GM18511 (cell line): ENCODE measurements at regions not wholly inside any gene's neighbourhood (a gene's known extent, or its start where the extent isn't known, plus 50 kb on each side); places are given as distances from the start of the nearest gene placed in this dataset.

Experiments used
- ATAC-seq: cut with Tn5 transposase; IDR thresholded peaks from one replicate; pipeline ENCODE4 v1.9.1; 2021; ENCODE audit warnings: mild to moderate bottlenecking, moderate library complexity; ENCODE audit not compliant: unreplicated experiment

DNA sequence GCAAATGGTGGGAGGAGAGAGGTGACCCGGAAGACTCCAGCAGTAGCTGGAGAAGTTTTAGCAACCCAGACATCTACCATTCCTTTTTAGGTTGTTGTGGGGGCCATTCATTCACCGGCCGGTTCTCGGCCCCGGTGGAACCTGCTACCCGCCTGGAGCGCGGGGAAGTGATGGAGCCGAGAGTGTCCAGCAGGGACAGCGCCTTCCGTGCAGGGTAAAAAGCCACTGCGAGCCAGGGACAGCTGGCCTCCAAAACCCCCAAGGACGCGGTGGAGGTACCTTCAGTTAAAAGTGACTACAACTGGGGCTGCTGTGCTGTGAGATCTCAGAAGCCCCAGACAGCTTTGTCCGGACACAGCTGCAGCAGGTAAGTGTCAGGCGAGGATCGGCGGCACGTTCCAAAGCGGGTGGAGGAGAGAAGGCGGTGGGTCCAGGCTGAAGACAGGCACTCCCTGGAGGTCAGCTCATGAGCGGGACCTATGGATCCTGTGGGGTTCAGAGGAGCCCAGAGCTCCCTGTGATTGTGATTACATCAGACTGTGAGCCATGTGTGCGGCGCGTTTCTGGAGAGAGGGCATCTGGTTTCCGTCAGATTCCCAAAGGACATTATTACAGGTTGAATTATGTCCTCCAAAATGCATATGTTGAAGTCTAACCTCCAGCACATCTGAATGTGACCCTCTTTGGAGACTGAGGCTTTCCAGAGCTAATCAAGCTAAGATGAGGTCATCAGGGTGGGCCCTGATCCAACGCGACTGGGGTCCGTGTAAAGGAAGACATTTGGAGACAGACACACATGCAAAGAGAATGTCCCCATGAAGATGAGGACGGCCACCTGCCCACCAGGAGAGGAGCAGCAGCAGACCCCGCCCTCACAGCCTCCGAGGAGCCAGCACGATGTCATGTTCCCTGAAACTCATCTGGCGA lies 276.3 kb downstream of the EIPR1 start:
- ATAC-seq, result no peak

DNA sequence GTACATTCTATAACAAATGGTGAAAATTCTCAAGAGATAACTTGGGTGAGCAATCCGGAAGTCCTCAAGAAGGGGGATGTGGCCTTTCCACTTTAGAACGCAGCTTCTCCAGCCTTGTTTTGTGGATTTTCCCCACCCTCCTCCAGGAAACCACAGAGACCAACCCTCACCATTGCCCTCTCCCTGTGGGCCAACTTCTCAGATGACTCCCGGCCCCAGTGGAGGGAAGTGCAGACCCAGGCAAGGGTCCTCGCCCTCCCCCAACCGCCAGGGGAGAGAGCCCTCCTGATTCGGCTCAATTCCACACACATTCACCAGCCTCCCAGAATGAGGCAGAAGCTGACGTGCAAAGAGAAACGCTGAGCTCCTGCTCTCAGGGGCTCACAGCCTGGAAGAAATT lies 277.2 kb downstream of the EIPR1 start:
- no peak for ATAC-seq

- ATAC-seq, result no peak
Observed at GRCh38 chr2:3099860-3100234, 277.8 kb downstream of the EIPR1 start.

- no peak for ATAC-seq
Observed at GRCh38 chr2:3099145-3099859, 278.3 kb downstream of the EIPR1 start.

DNA sequence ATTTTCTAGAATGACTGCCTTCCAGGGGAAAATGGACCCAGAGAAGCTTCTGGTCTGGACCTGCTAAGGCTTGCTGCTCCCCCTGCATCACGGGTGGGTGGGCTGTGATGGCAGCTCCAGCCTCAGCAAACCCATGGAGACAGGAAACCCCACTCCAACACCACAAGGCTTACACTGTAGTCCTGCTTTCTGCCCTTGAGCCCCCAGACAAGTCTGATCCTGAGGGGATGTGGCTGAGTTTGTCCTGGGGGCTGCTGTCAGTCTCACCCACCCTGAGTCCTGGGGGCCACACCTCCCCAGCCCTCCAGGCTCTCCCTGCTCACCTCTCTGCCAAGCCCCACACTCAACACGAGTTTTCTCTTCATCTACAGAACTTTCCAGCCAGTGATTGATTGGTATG lies 279.4 kb downstream of the EIPR1 start:
- ATAC-seq, result no peak

DNA sequence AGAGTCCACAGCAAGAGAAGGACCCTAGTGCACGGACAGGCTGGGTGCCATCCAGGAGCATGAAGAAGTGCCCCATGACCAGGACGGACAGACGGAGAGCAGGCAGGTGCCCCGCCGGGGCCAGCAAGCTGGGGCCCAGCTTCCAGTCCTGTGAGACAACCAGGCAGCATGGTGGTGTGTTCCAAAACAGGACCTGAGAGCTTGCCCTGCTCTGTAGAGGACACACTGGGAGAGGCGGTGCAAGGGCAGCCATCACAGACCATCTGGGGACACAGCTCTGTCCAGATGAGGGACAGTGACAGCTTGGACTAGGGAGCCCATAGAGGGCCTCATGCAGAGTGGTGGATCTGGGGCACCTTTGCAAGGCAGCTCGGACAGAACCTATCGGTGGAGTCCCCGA lies 279.8 kb downstream of the EIPR1 start:
- ATAC-seq, result no peak

- no peak for ATAC-seq
Observed at GRCh38 chr2:3094999-3095958, 282.3 kb downstream of the EIPR1 start.

DNA sequence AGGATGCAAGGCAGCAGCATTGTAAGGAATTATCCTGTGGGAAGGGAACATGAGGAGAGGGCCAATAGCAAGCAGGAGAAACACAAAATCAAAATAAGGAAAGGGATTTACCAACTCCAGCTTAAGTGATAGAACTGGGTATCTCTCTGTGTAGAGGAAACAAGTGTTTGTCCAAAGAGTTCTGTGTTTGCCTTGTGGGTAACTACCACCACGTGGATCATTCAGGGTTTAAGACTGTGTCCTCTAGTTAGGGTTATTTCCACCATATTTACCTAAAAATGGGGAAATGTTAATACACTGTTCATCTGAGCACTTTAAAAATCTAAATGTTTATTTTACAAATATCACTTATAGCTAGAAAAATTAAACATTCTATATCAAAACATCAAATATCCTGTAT lies 283.3 kb downstream of the EIPR1 start:
- ATAC-seq, result no peak

DNA sequence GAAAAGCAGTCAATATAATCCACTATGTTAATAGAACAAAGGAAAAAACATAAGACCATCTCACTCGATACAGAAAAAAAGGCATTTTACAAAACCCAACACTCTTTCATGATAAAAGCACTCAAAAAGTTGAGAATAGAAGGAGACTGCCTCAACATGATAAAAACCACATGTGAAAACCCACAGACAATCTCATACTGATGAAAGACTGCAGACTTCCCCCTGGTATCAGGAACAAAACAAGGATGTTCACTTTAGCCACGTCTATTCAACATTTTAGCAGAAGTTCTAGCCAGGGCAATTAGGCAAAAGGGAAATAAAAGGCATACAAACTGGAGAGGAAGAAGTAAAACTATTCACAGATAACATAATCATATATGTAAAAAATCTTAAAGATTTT lies 285.9 kb downstream of the EIPR1 start:
- ATAC-seq, result no peak

DNA sequence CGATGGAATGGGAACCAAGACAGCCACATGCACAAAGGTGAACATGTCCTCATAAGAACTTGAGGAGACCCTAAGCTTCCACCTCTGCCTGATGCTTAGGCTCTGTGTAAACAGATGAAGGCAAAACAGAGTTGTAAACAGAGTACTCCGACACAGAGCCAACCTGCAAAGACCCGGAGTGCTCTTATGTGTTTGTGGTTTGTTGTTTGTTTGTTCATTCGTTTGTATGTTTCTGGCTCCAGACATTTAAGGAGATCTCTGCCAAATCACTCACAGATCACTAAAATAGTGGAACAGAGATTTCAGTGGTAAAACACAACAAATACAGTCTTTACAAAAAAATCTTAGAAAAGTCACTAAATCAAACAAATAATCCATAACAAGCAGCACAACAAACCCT lies 294.9 kb downstream of the EIPR1 start:
- no peak for ATAC-seq

DNA sequence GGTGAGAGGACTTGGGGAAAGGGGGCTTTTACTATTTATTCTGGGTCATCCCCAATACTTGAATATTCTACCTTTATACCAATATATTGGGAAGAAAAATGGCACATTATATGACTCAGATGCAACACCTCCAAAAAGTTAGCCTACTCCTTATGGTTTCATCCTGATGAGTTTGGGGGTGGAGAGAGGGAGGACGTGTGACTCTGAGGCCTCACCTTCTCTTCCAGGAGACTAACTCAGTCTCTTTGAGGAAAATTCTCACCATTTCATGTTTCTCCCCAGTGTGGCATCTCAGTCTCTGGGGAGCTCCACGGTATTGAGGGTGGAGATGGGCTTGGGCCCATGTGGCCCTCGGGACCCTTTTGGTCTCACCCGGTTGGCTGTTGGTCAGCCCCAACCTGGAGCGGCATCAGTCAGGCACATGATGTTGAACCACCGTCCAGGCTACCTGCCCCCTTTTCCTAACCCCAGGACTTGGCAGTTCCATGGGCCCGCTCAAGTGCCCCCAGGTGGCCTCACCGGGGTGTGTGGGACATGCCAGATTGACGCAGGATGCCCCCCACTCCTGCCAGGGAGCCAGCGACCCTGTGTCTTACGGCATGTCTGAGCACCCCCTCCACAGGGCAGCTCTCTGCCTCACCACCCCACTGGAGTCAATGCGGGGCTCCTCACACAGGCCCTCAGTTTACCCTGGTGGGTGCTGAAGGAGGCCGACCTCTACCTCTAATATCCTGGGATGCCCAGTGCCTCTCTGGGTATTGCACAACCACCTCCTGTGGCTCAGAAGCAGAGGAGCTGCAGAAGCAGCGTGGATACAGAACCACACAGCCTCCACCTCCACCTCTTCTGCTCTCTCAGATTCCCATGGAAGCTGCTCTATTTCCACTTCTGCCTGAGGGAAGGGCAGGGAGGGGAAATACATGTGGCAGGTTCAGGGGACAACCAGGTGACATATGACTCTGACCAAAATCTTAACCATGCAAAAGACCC lies 297.4 kb downstream of the EIPR1 start:
- no peak for ATAC-seq

GRCh38 chr2:3079466-3079865 lies 298.2 kb downstream of the EIPR1 start:
- no peak for ATAC-seq

DNA sequence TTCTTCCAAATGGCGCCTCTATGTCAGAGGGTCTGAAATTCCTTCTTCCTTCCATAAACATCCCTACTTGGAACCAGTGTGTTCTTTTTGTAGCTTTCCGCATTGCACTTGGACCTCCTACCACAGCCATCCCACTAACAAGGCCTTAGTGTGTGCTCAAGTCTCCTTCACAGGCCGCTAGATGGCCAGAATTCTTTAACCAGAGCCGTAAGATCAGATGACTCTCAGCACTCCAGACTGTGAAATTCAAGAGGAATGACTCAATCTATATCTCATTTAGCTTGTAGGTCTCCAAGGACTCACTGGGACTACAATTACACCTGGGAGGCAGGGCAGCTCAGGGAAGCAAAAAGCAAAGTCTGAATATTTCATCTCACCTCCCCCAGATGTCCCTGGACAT lies 298.9 kb downstream of the EIPR1 start:
- ATAC-seq, result no peak

DNA sequence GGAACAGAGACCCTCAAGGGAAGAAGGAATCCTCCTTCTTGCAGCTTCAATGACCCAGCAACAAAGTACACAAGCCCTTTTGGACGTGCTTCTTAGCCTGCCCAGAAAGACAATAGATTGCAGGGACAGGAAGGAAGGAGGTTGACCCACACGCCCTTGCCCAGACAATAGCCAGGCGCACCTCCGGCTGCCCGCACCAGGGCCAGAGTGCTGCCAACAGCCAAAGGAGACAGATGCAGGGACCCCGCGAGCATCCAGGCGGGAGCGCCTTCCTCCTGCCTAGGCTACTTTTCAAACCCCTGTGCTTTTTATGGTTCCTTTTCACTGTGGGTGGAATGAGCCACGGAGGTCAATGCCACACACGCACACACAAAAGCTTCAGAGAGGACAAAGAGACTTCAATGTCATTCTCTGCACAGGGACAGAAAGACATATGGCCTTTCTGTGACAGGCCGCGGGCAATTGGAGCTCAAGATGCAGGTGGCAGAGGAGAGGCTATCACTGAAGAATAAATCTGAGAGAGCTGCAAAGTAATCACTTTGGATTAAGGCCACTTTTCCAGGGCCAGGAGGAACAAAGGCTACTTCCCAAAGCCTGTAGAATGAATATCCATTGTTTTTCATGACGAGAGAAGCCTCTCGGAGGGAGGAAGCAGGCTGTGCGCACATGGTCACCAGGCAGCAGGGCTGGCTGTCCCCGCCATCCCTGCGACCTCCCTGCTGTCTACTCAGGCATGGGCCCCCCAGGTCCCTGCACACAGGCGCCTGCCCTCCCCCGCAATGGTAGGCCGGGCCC lies 300.6 kb downstream of the EIPR1 start:
- no peak for ATAC-seq

- ATAC-seq, result no peak
Observed at GRCh38 chr2:3075991-3076340, 301.7 kb downstream of the EIPR1 start.

DNA sequence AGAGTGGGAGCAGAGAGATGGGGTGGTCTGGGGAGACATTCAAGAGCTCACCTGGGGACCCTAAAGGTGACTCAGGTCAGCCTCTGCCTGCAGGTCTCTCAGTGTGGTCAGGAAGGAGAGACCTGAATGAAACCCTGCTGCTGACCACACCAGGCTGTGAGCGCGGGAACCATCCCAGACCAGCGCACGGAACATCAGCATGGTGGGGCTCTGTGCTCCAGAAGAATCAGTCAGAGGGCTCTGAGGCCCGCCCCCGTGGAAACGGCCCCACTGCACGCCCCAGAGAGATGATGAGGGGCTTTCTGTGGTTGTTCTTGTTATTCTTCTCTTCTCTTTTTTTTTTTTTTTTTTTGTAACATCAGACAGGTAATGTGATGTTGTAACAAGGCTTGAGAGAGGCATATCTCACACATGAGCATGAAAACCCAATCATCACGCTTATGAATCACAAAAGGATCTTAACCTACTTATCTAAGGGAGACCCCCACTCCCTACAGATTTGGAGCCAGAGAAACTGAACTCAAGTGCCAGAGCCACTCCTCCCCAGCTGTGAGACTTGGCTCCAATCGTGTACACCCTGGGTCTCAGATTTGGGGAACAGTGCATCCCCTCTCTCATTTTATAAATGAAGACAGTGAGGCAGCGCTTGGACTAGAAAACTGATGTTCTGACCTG lies 302.2 kb downstream of the EIPR1 start:
- ATAC-seq, result no peak

GRCh38 chr2:3073704-3074103 lies 303.9 kb downstream of the EIPR1 start:
- ATAC-seq, result no peak

DNA sequence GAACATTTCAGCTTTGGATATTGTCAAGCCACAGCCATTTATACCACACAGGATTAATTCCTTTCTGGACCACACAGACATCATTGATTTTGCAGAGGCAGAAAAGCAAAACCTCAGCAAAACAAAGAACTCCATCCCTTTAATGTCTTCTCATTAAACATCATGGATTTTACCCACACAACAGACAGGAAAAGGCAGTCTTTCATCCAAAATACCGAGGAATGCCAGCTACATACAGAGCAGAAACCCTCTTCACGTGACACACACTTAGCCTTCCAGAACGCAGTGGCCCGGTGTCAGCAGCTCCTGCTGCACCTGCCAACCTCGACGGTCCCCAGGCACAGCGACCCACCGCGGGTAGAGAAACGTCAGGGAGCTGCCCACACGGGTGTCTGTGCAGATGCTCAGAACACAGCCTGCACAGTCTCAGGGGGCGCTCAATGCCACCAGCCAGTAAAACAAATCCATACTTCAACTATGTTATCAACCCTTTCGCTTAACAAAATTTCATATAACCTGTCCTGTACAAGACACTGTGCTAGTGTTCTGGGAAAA lies 304.5 kb downstream of the EIPR1 start:
- no peak for ATAC-seq
